Stimulated activated CD8-positive, alpha-beta memory T cell treated with anti-CD3 and anti-CD28 coated beads, Interleukin-12 subunit alpha, Interleukin-12 subunit beta, amount 100 ng/mL, for 24 hours (primary cell): ENCODE measurements at regions not wholly inside any gene's neighbourhood (a gene's known extent, or its start where the extent isn't known, plus 50 kb on each side); places are given as distances from the start of the nearest gene placed in this dataset.

Experiments used
- DNase-seq: peaks from one replicate; pipeline ENCODE4 v3.0.0-alpha.2; 2020; ENCODE audit errors: extremely low read depth

DNA sequence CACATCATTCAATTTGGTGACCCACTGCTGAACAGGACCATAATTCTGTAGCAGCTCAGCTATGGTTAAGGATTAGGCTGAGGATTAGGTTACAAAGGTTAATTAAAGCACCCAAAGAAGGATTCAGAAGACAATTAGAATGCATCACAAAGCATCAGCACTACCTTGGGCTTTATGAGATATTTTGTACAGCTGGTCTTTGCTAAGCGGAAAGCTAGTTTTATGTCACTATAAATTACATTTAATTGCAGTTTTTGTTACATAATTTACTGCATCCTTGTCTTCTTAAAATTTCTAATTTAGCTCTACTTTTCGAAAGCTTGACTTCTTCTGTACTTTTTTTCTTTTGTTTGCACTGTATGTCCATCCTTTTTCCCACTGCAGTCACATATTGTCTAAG lies 711.5 kb downstream of the RPS29 start:
- no peak for DNase-seq

GRCh38 chr14:48857366-48857765 lies 728.8 kb downstream of the RPS29 start:
- no peak for DNase-seq

DNA sequence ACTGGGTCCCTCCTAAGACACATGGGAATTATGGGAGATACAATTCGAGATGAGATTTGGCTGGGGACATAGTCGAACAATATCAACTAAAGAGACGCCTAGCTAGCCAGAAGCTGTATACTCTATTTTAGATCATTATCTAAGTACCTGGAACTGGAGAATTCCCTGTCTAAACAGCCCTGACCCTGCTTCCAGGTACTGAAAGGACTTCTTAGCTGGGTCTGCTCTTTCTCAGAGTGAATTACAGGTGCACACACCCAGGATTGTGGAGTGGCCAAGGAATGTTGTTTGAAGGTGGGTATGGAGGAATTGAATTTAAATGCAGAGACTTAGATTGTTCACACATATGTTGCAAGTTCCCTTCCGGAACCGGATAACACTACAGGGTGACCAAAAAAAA lies 733.0 kb downstream of the RPS29 start:
- DNase-seq, result no peak

DNA sequence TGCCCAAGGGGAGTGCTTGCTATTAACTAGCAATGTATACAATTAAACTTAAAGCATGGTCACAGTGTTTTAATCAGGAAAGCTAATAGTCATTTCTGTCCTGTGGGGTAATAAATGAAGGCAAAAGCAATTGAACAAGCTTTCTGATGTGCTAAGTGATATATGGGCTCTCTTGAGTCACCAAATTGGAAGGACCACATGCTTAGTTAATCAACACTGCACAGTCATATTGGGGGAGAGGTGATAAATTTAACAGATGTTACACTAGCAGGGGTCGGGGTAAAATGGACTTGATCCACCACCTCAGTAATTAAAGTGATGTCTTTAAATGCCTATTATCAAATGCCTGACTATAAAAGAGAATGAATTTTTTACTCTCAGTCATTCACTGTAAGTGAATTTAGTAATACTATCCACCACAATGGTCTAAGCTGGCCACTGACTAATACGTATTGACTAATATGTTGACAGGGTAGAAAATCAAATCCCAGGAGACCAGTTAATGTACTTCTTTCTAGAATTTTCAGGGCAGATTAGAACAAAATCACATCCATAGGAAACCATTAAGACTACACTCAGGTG lies 736.3 kb downstream of the RPS29 start:
- no peak for DNase-seq

DNA sequence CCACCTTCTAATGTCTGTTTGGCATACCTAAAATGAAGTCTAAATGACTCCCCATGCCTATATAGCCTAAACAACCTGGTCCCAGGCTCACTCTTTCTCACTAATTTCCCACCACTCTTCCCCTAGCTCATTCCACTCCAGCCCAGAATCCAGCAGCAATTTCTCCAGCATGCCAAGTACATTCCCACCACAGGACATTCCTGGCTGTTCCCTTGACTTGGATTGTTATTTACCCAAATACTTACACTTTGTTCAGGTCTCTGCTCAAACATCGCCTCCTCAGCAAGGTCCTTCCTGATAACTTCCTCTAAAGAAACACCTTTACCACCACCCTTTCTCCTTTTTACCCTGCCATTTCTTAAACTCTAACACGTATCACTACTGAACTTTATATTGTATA lies 743.4 kb downstream of the RPS29 start:
- DNase-seq, result no peak

DNA sequence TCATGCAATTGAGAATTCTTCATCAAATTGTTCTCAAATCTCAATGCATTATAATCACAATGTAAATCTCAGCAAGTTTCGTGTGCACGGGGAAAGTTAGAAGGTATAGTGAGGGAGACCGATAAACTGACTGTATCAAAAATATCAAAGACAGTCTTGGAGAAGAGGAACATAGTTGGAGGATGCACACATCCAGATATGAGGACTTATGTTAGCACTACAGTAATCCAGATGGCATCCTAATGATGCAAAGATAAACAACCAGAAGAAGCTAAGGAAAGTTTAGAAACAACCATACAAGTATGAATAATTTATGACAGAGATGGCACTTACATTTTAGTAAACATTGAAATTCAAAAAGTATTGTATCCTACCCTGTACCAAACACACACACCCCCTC lies 760.1 kb downstream of the RPS29 start:
- DNase-seq, result no peak

DNA sequence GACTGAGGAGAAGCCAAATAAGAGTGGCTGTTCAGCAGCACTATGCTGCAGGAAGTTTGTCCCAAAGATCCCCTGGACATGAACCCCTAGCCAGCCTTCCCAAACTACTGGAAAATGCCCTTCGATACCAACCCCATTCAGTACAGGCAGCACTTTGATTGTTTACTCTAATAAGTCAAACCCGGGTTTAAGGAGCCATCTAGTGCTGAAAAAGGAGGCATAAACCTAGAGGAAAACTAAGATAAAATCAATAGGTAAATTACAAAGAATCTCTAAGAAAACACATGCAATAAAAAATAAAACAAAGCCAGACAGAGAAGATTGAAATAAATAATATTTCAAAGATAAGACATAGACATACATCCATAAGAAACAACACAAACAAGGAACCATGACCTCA lies 771.6 kb downstream of the RPS29 start:
- no peak for DNase-seq

GRCh38 chr14:48805315-48805714 lies 780.9 kb downstream of the RPS29 start:
- DNase-seq, result no peak

GRCh38 chr14:48792376-48793024 lies 793.7 kb downstream of the RPS29 start:
- DNase-seq, result no peak

DNA sequence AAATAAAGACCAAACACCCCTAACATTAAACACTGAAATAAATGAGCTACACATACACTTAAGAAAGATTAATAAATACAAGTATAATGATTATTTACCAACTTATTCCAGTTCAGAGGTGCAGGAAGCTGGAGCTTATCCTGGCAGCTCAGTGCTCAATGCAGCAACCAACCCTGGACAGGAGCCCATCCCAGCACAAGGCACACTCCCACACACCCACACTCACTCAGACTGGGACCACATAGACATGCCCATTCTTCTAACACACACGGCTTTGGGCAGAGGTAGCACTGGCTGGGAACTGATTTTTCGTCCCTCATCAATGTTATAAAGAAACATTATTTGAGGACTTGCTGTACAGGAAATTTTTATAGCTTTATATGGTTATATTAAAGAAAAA lies 797.4 kb downstream of the RPS29 start:
- DNase-seq, result no peak

DNA sequence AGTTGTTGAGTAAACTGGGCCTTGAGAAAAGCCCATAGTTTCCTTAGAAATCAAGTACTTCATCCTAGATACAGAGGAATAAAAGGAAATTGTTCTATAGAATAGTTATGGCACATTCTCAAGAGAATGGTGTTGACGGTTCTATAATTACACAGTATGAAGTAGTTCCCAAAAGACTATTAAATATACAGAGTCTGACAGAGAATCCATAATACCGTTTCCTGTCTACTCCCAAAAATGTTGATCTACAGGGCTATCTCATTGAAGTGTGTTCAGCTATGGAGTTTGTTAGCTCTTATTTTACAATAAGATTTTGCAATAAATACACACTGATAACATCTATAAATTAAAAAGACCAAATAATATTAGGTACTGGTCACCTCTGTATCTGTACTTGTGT lies 799.7 kb downstream of the RPS29 start:
- DNase-seq, result no peak

DNA sequence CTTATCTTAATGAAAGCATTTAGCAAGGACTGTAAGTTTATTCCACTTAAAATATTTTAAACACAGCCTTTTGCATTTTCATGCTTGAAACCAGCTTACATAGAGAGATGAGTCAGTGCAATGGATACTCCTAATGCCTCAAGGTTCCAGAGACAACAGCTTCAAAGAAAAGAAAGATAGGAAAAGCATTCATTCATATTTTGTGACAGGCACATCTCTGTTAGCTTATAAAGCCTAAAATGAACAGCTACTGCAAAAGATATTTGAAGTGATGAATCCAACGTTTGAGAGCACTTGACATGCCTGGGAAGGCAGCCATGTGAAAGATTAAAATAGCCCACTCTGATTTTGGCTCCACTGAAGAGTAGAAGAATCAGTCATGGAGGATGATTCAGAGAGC lies 814.5 kb downstream of the RPS29 start:
- no peak for DNase-seq

DNA sequence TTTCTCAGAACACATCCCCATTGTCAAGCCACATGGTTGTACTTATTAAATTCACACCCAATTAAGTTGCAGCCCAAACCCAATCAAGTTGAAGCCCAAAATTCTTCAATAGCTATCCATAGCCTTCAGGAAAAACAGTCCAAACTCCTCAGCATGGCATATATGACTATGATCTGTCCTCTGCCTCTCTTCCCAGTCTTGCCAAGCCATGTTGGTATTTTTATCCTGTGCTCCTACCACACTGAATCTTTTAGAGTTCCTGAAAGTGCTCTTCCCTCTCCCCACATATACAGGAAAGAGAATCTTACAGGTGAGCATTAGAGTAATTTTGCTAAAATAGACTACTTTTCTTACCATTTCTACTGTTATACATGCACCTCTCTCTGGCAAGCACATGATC lies 834.9 kb downstream of the RPS29 start:
- DNase-seq, result no peak

GRCh38 chr14:48748151-48748675 lies 838.0 kb downstream of the RPS29 start:
- no peak for DNase-seq

- DNase-seq, result no peak
Observed at GRCh38 chr14:48747561-48748089, 838.6 kb downstream of the RPS29 start.

- DNase-seq, result no peak
Observed at GRCh38 chr14:48744202-48744601, 842.0 kb downstream of the RPS29 start.

DNA sequence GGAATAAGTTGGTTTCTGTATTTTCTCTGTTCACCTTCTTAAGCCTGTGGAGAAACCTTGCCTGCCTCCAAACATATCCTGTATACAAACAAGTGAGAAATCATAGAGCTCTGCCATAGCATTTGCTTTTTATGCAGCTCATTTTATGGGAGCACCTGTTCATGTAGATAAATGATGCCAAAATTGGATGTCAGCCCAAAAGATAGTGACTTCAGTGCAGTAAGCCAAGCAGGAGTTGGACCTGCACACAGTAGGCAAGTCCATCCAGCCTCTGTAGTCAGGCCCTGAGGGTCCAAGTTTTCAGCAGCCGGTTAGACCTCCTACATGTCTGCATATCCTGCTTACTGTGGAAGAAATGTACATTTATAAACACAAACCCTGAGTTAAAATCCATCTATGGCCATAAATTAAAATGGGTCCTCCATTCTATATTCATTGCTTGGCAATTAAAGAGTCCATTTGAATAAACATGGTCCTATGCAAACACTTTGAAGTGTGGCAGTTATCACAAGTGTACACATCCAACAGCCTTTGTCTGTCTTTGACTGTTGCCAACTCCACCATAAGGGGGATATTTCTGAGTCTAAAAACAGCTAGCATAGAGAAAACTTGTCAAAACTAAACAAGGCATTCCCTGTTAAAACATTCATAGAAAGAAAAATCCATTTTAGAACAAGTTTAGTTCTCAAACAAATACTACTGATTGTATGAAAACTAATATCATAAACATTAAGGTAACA lies 847.8 kb downstream of the RPS29 start:
- DNase-seq, result no peak

- no peak for DNase-seq
Observed at GRCh38 chr14:48735607-48736006, 850.6 kb downstream of the RPS29 start.

GRCh38 chr14:48731260-48731659 lies 854.9 kb downstream of the RPS29 start:
- DNase-seq, result no peak

DNA sequence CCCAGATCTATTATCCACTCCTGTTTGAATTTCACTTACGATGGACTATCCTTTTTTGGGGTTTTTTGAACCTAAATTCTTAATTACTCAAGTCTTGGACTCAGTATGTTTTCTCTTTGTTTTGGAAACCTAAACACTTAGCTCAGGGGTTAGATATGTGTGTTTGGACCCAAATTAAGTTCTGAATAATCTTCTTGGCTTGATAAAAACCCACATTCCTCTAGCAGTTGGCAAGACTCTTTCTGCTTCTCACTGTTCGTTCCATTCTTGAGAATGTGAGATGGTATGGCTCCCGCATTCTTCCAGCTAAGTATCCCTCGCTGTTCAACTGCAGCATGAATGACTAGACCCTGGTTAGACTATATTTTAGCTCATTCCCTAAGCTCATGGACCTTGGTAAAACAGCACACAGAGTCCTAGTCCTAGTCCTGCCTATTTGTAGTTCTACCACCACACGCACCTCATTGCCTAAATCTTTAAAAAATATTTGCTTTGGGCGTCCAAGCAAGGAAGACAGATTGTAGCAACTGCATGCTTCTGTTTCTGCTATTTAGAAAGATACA lies 860.0 kb downstream of the RPS29 start:
- no peak for DNase-seq

GRCh38 chr14:48725051-48725734 lies 861.0 kb downstream of the RPS29 start:
- DNase-seq, result no peak
